ENCODE measurements at regions not wholly inside any gene's neighbourhood (a gene's known extent, or its start where the extent isn't known, plus 50 kb on each side); places are given as distances from the start of the nearest gene placed in this dataset.
"Not testable (repeated sequence)": the region's sequence is repeated elsewhere in the genome, so short reads cannot be mapped to it uniquely, and the experiment has no call there.

- not testable (repeated sequence) for H3K36me3 Mint-ChIP-seq, H3K27ac Mint-ChIP-seq, H3K4me3 Mint-ChIP-seq, H3K9me3 Mint-ChIP-seq, H3K4me1 Mint-ChIP-seq, ATAC-seq, H3K27me3 Mint-ChIP-seq
Observed at GRCh38 chr21:25531538-25532250, 75.6 kb downstream of the MRPL39 start.

- Mint-ChIP-seq H3K4me3 (no peak overlapping the region), H3K36me3 (no peaks in the 10 kb centered on the region), H3K4me1 (no peaks in the 10 kb centered on the region), H3K9me3 (no peaks in the 10 kb centered on the region), H3K27ac (no peak overlapping the region), H3K27me3 (no peaks in the 10 kb centered on the region)
- ATAC-seq = no peak
Observed at GRCh38 chr21:25528515-25528914, 78.8 kb downstream of the MRPL39 start.

GRCh38 chr21:25518491-25518911, 88.8 kb downstream of the MRPL39 start:
- H3K36me3 Mint-ChIP-seq = no peaks in the 10 kb centered on the region
- H3K27ac Mint-ChIP-seq = no peak overlapping the region
- peaks cover 3% of the 10 kb centered on the region for H3K4me1 Mint-ChIP-seq
- no peak for ATAC-seq
- H3K4me3 Mint-ChIP-seq = no peak overlapping the region
- no peaks in the 10 kb centered on the region for H3K9me3 Mint-ChIP-seq
- no peaks in the 10 kb centered on the region for H3K27me3 Mint-ChIP-seq

- Mint-ChIP-seq H3K36me3 (peaks cover 7% of the 10 kb centered on the region), H3K4me1 (peaks cover 23% of the 10 kb centered on the region), H3K27ac (no peak overlapping the region), H3K9me3 (no peaks in the 10 kb centered on the region), H3K27me3 (no peaks in the 10 kb centered on the region), H3K4me3 (no peak overlapping the region)
- ATAC-seq = no peak
Observed at GRCh38 chr21:25515484-25516405, 91.5 kb downstream of the MRPL39 start.

GRCh38 chr21:25513810-25514209, 93.5 kb downstream of the MRPL39 start:
- ATAC-seq = no peak
- H3K36me3 Mint-ChIP-seq = peaks cover 7% of the 10 kb centered on the region
- H3K27ac Mint-ChIP-seq = no peak overlapping the region
- no peaks in the 10 kb centered on the region for H3K27me3 Mint-ChIP-seq
- no peak overlapping the region for H3K4me3 Mint-ChIP-seq
- no peaks in the 10 kb centered on the region for H3K9me3 Mint-ChIP-seq
- H3K4me1 Mint-ChIP-seq = peaks cover 31% of the 10 kb centered on the region

GRCh38 chr21:25512095-25513081, 94.9 kb downstream of the MRPL39 start:
- peak; percentile 49 for ATAC-seq
- Mint-ChIP-seq H3K27ac (peak overlapping the region; percentile 85), H3K27me3 (no peaks in the 10 kb centered on the region), H3K4me1 (peaks cover 42% of the 10 kb centered on the region), H3K4me3 (peak overlapping the region; percentile 40), H3K9me3 (no peaks in the 10 kb centered on the region), H3K36me3 (peaks cover 7% of the 10 kb centered on the region)

GRCh38 chr21:25509862-25510261, 97.4 kb downstream of the MRPL39 start:
- Mint-ChIP-seq H3K4me1 (peaks cover 61% of the 10 kb centered on the region), H3K4me3 (no peak overlapping the region)
- ATAC-seq = peak; percentile 80

GRCh38 chr21:25508364-25508763, 98.9 kb downstream of the MRPL39 start:
- peaks cover 6% of the 10 kb centered on the region for H3K9me3 Mint-ChIP-seq
- H3K27me3 Mint-ChIP-seq = no peaks in the 10 kb centered on the region
- ATAC-seq = no peak
- H3K36me3 Mint-ChIP-seq = peaks cover 19% of the 10 kb centered on the region
- peaks cover 61% of the 10 kb centered on the region for H3K4me1 Mint-ChIP-seq
- peak overlapping the region; percentile 71 for H3K27ac Mint-ChIP-seq
- H3K4me3 Mint-ChIP-seq = no peak overlapping the region

More at GRCh38 chr21:25509862-25510261, 97.4 kb downstream of the MRPL39 start:
- Mint-ChIP-seq H3K36me3 (peaks cover 12% of the 10 kb centered on the region), H3K27me3 (no peaks in the 10 kb centered on the region), H3K27ac (peak overlapping the region; percentile 75), H3K9me3 (no peaks in the 10 kb centered on the region)

GRCh38 chr21:25507522-25507921, 99.8 kb downstream of the MRPL39 start:
- Mint-ChIP-seq H3K4me1 (peaks cover 55% of the 10 kb centered on the region), H3K9me3 (peaks cover 6% of the 10 kb centered on the region), H3K27me3 (no peaks in the 10 kb centered on the region), H3K27ac (peak overlapping the region; percentile 71), H3K4me3 (no peak overlapping the region), H3K36me3 (peaks cover 19% of the 10 kb centered on the region)
- ATAC-seq = no peak

GRCh38 chr21:25506887-25507286, 100.4 kb downstream of the MRPL39 start:
- H3K36me3 Mint-ChIP-seq = peaks cover 13% of the 10 kb centered on the region
- H3K27ac Mint-ChIP-seq = no peak overlapping the region

GRCh38 chr21:25506261-25506660, 101.0 kb downstream of the MRPL39 start:
- Mint-ChIP-seq H3K36me3 (peaks cover 11% of the 10 kb centered on the region), H3K9me3 (peaks cover 11% of the 10 kb centered on the region), H3K4me3 (no peak overlapping the region), H3K27ac (peak overlapping the region; percentile 74), H3K27me3 (no peaks in the 10 kb centered on the region), H3K4me1 (peaks cover 57% of the 10 kb centered on the region)
- no peak for ATAC-seq

More at GRCh38 chr21:25506887-25507286, 100.4 kb downstream of the MRPL39 start:
- Mint-ChIP-seq H3K4me3 (no peak overlapping the region), H3K4me1 (peaks cover 53% of the 10 kb centered on the region), H3K9me3 (peaks cover 10% of the 10 kb centered on the region), H3K27me3 (no peaks in the 10 kb centered on the region)
- no peak for ATAC-seq

GRCh38 chr21:25503981-25504380, 103.3 kb downstream of the MRPL39 start:
- H3K4me1 Mint-ChIP-seq = peaks cover 46% of the 10 kb centered on the region
- peak overlapping the region; percentile 54 for H3K27ac Mint-ChIP-seq
- no peak overlapping the region for H3K4me3 Mint-ChIP-seq
- H3K36me3 Mint-ChIP-seq = peaks cover 18% of the 10 kb centered on the region
- ATAC-seq = no peak
- peaks cover 16% of the 10 kb centered on the region for H3K9me3 Mint-ChIP-seq
- H3K27me3 Mint-ChIP-seq = no peaks in the 10 kb centered on the region

- peak; percentile 70 for ATAC-seq
- peaks cover 40% of the 10 kb centered on the region for H3K4me1 Mint-ChIP-seq
- H3K27me3 Mint-ChIP-seq = no peaks in the 10 kb centered on the region
- peaks cover 18% of the 10 kb centered on the region for H3K36me3 Mint-ChIP-seq
- peaks cover 16% of the 10 kb centered on the region for H3K9me3 Mint-ChIP-seq
- H3K27ac Mint-ChIP-seq = peak overlapping the region; percentile 76
- H3K4me3 Mint-ChIP-seq = no peak overlapping the region
Observed at GRCh38 chr21:25501996-25502665, 105.2 kb downstream of the MRPL39 start.

GRCh38 chr21:25501462-25501861, 105.8 kb downstream of the MRPL39 start:
- H3K27ac Mint-ChIP-seq = peak overlapping the region; percentile 76
- H3K4me1 Mint-ChIP-seq = peaks cover 41% of the 10 kb centered on the region
- no peak overlapping the region for H3K4me3 Mint-ChIP-seq
- peaks cover 18% of the 10 kb centered on the region for H3K36me3 Mint-ChIP-seq
- peaks cover 16% of the 10 kb centered on the region for H3K9me3 Mint-ChIP-seq
- ATAC-seq = peak; percentile 3
- no peaks in the 10 kb centered on the region for H3K27me3 Mint-ChIP-seq
